HG02610 (cell line): ENCODE measurements at regions not wholly inside any gene's neighbourhood (a gene's known extent, or its start where the extent isn't known, plus 50 kb on each side); places are given as distances from the start of the nearest gene placed in this dataset.
"Not testable (repeated sequence)": the region's sequence is repeated elsewhere in the genome, so short reads cannot be mapped to it uniquely, and the experiment has no call there.

Source experiments
- ATAC-seq: cut with Tn5 transposase; IDR thresholded peaks from one replicate; pipeline ENCODE4 v1.9.1; 2021; ENCODE audit warnings: mild to moderate bottlenecking, moderate library complexity; ENCODE audit not compliant: unreplicated experiment

DNA sequence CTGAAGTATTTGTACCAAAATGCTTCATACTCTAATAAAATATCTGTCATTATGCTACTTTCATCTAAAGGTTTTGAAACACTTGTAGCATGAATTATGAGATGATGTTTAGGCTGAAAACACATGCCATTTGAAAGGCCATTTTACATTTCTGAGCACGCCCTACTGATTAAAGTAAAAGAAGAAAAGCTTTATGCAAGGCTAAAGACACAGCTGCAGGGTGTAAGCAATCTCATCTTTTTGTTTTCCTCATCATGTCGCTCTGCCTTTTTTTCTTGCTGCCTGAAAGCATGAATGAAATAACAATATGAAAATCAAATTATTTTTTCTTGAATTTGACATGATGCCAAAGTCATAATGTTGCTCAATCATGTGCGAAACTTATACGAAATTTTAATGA is 148.6 kb upstream of the ARG1 start:
- no peak for ATAC-seq

DNA sequence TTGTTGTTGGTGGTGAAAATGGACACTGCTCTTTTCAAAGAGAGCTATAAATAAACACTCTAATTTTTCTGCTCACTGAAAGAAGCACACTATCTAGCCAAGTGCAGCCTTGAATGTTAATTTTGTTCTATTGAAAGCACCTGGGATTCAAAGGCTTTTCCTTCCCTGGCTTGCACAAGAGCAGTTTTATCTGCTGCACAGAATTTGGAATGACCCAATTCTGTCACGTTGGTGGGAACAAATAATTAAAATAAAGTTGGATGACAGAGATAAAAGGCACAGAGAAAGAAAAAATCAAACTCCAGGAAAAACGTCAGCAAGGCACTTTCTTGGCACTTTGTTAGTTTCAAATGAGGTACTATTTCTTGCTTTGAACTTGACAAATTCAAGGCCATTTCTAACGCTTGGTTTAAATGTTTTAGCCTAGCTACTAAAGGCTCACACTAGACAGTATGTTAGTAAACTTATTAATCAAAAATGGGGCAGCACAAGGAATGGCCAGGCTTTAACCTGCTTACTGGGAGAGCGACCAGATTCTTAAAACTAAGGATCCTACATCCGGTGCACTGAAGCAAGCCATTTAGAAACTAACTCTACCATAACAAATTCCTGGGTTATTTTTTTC is 145.5 kb upstream of the ARG1 start:
- ATAC-seq, result no peak

DNA sequence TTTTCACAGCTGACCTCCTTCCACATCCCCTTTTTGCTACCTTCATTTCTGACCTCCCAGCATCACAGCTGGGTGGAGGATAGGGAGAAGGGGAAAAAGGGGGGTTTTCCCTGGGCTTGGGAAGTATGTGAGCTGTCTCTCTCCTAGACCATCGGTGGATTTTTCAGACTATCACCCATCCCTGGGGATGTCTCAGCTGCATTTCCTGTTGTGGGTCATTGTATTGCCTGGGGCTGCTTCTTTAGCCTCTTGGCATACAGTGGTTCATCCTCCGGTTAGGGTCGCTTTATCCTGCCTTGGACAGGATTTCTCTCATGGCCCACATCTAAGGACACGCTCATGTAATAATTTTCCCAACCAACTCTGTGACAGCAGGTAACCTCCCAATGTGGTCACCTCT is 142.5 kb upstream of the ARG1 start:
- no peak for ATAC-seq

DNA sequence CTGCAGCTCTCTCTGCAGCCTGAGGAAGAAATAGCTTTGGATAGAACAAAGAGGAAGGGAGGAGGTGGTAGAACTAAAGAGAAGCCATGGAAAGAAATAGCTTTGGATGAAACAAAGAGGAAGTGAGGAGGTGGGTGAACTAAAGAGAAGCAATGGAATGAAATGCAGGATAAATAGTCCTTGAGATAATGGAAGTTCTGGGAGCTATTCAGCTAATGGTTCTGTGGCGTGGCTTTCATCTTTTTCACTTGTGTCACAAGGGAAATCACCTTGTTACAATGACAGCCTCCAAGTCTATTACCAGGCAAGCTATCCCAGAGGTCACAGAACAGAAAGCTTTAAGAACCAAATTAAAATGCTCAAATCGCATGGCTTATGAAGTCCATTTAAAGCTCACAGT is 141.3 kb upstream of the ARG1 start:
- no peak for ATAC-seq

DNA sequence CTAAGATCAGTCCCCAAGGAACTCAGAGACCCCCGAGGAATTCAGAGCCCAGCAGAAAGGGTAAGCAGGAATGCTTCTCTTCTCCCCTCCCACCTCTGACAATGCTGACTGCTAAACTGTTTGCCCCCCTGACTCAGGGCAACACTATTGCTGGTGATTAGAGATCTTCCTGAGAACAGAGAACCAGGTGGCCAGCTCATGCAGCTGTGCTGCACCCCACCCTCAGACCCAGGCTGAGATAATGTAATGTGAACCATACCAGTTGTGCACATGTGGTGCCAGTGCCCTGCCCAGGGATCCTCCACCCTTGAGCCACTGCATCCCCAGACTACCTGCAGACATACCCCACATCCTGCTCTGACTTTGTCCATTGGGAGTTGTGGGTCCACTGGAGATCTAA is 139.1 kb upstream of the ARG1 start:
- ATAC-seq, result no peak

DNA sequence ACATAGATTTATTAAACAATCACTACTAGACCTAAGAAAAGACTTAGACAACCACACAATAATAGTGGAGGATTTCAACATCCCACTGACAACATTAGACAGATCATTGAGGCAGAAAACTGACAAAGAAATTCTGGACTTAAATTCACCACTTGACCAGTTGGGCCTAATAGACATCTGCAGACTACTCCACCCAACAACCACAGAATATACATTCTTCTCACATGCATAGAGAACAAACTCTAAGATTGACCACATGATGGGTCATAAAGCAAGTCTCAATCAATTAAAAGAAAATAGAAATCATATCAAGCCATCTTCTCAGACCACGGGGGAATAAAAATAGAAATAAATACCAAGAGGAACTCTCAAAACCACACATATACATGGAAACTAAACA is 136.7 kb upstream of the ARG1 start:
- ATAC-seq, result no peak

DNA sequence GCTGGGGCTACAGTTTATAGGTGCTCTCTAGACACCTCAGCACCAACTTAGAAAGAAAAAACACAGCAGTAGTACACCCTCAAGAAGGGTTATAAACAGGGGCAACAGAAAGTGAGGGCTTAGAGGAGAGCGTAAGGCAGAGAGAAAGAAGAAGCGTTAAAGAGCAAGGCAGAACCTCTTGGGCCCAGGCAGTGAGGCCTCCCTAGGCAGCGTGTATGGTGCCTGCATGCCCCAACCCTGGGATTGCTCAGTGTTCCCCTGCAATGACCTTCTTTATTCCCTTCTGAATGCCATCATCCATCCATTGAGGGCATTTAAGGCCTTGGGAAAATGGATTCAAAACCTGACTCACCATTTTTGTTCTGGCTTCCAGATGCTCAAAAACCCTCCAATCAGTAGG is 130.0 kb upstream of the ARG1 start:
- ATAC-seq, result no peak

DNA sequence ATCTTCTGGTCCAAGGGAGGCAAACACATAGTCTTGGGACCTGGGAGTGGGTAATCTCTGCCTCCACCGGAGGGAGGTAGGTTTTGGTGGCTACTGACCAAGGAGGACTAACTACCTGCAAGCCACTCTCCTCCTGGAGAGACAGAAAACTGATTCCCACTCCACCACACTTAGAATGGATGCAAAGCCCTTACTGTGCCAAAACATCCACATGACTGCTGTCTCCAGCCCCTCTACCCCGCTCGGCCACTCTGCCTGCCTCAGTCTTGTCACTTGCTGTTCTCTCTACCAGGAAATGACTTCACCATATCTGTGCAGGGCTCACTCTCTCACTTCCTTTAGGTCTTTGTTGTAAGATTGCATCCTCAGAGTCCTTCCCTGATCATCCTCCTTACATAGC is 129.5 kb upstream of the ARG1 start:
- no peak for ATAC-seq

DNA sequence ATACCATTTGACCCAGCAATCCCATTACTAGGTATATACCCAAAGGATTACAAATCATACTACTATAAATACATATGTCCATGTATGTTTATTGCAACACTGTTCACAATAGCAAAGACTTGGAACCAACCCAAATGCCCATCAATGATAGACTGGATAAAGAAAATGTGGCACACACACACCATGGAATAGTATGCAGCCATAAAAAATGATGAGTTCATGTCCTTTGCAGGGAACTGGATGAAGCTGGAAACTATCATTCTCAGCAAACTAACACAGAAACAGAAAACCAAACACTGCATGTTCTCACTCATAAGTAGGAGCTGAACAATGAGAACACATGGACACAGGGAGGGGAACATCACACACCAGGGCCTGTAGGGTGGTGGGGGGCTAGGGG is 127.7 kb upstream of the ARG1 start:
- not testable (repeated sequence) for ATAC-seq

DNA sequence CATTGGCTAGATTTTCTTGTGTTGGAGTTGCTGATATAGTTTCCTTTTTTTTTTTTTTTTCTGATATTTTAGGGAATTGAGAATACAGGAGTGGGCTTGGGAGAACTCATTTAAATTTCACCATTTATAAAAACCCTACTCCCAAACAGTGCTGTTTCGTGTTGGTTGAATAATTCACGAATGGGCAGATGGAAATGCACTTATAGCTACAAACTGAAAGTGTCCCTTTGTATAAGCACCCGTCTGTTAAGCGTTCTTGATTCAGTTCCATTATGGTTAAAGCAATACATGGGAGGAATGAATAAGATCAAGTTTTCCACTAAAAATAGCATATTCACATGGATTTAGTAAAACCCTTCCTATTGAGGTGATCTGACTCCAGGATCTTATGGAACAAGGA is 122.2 kb upstream of the ARG1 start:
- no peak for ATAC-seq

DNA sequence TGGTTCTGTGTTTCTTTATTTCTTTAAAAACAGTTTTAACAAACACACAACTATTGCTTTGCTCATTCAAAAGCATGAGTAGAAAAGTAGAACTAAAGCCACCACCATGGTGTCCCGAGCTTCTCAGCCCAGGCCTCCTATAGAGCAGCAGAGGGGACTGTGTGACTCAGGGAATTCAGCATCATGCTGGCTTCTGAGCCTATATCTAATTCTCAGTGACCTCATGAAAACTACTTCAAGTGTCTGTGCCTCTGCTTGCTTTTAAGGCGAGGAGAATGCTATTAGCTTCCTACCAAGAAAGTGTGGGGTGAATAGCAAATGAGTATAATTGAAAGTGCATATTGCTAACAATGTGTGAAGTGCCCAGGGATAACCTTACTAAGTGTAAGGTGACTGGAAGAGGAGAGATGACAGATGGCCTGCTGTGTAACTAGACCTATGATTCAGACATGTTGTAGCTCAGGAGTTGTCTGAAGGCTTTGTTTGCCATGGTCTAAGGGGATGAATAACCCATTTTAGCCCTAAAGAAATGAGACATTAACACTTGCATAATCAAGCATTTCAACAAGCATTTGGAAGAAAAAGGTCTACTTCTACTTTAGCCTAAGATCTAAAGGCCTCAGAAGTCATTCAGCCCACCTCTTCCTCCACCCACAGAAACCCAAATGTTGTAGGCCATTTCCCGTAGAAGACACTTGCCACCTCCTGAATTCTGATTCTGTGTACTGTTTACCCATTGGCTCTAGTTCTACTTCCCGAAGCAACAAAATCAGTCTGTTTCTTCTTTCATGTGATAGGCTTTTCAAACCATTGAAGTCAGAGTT is 121.5 kb upstream of the ARG1 start:
- ATAC-seq, result no peak

DNA sequence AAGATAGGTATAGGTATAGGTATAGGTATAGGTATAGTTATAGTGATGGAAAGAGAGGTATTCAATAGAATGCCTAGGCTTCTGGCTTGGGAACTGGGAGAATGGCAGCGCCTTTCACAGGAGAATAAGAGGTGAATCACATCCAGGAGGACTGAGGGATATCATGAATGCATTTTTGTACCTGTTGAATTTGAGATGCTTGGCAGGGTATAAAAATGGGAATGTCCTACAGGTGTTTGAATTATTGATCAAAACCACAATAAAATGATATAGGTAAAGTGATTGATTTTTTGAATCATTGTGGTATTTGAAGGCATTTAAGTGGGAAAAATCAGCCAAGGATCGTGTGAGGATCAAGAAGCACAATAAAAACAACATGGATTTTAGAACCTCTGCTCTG is 119.2 kb upstream of the ARG1 start:
- ATAC-seq, result no peak

DNA sequence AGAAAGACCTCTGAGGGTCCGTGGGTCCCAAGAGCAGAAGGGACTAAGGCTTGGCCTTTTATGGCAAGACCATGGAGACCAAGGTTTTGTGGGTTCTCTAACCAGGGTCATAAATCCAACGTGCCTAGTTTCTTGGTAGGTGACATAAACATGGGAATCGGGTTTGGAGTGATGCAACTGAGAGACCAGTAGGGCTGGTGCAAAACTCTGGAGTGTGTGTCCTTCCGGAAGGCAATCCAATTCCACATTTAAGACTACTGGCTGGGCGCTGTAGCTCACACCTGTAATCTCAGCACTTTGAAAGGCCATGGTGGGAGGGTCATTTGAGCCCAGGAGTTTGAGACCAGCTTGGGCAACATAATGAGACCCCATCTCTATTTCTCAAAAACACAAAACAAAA is 116.5 kb upstream of the ARG1 start:
- no peak for ATAC-seq

DNA sequence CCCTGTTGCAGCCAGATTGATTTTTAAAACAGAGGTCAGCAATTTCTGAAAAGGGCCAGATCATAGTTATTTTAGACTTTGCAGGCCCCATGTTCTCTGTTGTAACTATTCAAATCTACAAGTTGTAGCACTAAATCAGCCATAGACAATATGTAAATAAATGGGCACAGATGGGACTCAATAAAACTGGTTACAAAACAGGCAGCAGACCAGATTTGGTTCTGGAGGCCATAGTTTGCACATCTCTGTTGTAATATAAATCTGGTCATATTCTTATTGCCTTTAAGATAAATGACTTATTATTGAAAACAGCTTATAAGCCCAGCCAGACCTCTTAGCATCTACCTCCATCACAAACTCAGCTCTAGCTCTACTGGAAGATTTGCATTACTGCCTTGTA is 114.0 kb upstream of the ARG1 start:
- no peak for ATAC-seq

DNA sequence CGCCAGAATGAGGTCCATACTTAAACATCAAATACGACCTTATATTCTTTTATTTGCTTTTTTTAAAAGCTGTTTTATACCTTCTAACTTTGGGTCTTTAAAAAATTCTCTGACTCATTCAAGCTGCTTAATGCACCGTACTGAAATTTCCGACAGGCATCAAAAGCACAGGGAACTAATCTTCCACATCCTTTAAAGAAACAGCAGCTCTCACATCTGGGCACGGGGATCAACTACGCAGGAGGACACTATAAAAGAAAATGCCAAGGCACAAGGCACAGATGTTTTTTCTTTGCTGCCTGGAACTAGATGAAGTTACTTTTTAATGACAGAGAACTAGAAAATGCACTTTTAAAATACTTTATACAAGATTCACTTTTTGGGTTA is 112.4 kb upstream of the ARG1 start:
- ATAC-seq, result no peak

DNA sequence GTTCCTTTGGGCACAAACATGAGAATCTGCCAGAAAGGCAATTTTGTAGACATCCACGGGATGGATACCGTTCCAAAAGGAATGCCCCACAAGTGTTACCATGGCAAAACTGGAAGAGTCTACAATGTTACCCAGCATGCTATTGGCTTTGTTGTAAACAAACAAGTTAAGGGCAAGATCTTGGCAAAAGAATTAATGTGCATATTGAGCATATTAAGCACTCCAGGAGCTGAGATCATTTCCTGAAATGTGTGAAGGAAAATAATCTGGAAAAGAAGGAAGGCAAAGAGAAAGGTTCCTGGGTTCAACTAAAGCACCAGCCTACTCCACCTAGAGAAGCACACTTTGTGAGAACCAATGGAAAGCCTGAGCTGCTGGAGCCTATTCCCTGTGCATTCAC is 103.9 kb upstream of the ARG1 start:
- ATAC-seq, result no peak

DNA sequence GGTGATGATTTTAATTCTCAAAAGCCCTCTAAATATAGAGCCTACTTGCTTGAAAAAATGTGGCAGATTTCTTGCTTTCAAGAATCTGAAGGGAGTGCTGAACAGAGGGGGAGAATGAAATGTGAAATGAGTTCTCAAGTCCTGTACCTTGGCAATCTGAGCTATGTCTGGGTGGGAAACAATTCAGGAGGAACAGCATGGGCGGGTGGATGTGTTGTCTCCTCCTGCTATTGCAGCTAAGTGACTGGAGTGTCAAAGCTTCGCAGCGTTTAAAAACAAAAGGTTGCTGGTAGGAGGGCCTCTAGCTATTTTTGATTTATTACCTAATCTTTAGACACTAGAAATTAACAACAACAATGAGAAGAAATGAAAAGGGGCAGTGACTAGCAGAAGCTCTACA is 102.5 kb upstream of the ARG1 start:
- ATAC-seq, result no peak

DNA sequence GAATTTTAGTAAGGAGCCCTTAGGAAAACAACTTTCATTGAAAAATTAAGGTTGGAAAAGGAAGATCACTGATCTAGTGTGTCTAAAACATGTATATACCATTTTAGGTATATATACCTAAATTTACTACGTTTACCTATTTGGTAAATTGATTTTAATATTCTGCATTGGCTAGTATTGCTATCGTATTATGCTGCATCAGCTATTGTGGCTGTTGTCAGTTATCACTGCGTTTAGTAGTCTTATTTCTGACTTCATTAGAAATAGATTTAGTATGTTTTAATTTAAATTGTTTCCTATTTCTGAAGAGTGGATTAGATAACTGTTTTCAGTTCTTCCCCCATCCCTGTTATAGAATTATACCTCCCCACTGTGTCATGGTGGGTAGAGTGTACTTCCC is 101.7 kb upstream of the ARG1 start:
- ATAC-seq, result no peak

DNA sequence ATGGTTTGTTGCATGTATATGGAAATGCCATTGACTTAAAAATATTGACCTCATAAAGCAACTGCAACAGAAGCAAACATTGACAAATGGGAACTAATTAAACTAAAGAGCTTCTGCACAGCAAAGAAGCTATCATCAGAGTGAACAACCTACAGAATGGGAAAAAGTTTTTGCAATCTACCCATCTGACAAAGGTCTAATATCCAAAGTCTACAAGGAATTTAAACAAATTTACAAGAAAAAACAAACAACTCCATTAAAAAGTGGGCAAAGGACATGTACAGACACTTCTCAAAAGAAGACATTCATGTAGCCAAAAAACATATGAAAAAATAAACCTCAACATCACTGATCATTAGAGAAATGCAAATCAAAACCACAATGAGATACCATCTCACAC is 99.7 kb upstream of the ARG1 start:
- ATAC-seq, result not testable (repeated sequence)

DNA sequence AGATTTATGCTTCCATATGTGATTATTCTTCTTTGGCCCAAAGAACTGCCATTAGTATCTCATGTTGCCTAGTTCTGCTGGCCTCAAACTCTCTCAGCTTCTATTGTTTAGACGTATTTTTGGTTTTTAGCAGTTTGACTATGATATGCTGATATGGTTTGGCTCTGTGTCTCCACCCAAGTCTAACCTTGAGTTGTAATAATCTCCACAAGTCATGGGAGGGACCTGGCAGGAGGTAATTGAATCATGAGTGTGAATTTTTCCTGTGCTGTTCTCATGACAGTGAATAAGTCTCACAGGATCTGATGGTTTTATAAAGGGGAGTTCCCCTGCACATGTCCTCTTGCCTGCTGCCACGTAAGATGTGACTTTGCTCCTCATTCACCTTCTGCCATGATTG is 96.7 kb upstream of the ARG1 start:
- ATAC-seq, result no peak

DNA sequence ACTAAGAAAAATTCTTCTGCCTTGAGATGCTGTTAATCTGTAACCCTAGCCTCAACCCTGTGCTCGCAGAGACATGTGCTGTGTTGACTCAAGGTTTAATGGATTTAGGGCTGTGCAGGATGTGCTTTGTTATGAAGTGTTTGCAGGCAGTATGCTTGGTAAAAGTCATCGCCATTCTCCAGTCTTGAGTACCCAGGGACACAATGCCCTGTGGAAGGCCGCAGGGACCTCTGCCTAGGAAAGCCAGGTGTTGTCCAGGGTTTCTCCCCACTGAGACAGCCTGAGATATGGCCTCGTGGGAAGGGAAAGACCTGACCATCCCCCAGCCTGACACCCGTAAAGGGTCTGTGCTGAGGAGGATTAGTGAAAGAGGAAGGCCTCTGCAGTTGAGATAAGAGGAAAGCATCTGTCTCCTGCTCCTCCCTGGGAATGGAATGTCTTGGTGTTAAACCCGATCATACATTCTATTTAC is 94.2 kb upstream of the ARG1 start:
- ATAC-seq, result not testable (repeated sequence)

DNA sequence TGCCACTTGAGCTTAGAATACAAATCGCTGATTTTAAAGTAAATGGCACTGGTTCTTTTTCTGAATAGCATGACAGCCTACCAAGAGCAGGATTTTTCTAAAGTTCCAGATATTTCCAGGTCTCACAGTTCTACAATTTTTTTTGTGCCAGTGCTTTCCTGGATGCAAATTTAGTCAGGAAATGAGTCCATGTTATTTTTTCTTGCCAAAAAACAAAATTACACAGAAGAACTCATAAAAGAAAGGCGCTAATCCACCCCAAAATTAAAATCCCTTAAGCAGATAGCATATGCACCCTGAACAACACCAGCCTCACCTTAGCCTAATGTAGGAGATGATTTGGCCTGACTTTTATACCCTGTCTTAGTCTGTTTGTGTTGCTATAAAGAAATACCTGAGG is 86.4 kb upstream of the ARG1 start:
- ATAC-seq, result no peak

DNA sequence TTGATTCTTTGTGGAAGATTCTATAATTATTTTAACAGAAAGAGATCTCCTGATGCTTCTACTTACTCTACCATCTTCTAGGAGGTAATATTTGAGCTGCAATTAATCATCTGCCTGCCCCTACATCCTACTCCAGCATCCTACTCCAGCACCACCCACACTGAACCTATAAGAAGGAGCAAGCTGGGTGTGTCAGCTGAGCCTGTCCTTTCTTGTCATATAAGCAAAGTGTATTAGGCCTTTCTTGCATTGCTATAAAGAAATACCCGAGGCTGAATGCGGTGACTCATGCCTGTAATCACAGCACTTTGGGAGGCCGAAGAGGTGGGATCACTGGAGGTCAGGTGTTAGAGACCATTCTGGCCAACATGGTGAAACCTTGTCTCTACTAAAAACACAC is 84.2 kb upstream of the ARG1 start:
- no peak for ATAC-seq
